SK-N-SH treated with all-trans-retinoic acid at 6 μM for 48 hours (cell line): ENCODE measurements at regions not wholly inside any gene's neighbourhood (a gene's known extent, or its start where the extent isn't known, plus 50 kb on each side); places are given as distances from the start of the nearest gene placed in this dataset.

Experiments used
- ARNTL ChIP-seq: fragments of 450-650 bp; formaldehyde crosslinking; IDR thresholded peaks from 2 replicates; pipeline ENCODE4 v1.5.0; 2020; ENCODE audit warnings: low read depth, mild to moderate bottlenecking, moderate library complexity, borderline replicate concordance
- BACH2 ChIP-seq: fragments of 250-450 bp; sonication (Bioruptor Pico); IDR thresholded peaks from 2 replicates; pipeline ENCODE4 v1.9.0; 2021; ENCODE audit warnings: mild to moderate bottlenecking, borderline replicate concordance
- ESRRG ChIP-seq: fragments of 250-450 bp; sonication (Bioruptor Pico); IDR thresholded peaks from 2 replicates; pipeline ENCODE4 v1.6.1; 2021; ENCODE audit warnings: mild to moderate bottlenecking
- GLIS3 ChIP-seq: fragments of 250-450 bp; sonication (Bioruptor Pico); IDR thresholded peaks from 2 replicates; pipeline ENCODE4 v1.5.0; 2020; ENCODE audit warnings: mild to moderate bottlenecking, moderate library complexity
- ISL1 ChIP-seq: fragments of 250-450 bp; sonication (Bioruptor Pico); IDR thresholded peaks from 2 replicates; pipeline ENCODE4 v2.1.2; 2022; ENCODE audit warnings: mild to moderate bottlenecking, moderate library complexity
- PPARA ChIP-seq: fragments of 250-450 bp; sonication (Bioruptor Pico); IDR thresholded peaks from 2 replicates; pipeline ENCODE4 v1.5.0; 2020; ENCODE audit warnings: mild to moderate bottlenecking, borderline replicate concordance

DNA sequence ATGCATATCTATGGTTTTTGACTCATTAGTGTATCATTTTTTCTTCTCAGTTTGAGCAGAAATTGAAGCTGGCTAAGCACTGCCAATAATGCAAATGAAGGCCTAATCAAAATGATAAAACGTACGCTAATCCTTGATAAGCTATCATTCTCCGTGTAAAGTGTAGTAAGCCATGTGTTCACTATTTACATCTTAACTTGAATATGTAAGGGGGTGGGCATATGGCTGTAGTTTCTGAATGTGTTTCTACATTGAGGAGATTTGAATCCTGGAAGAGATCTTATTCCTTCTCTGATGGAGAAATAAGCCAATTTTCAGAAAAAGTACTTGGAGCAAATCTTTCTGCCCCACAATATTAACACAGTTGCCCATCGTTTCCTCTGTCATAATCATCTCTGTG is 351.8 kb upstream of the ANO3 start:
- no peak for TF ChIP-seq ARNTL (CRISPR knock-in tag)
- TF ChIP-seq BACH2 (CRISPR knock-in tag), result no peak
- no peak for TF ChIP-seq GLIS3
- TF ChIP-seq PPARA (CRISPR knock-in tag), result no peak
- no peak for TF ChIP-seq ESRRG (CRISPR knock-in tag)
- no peak for TF ChIP-seq ISL1 (CRISPR knock-in tag)
